ENCODE measurements at regions not wholly inside any gene's neighbourhood (a gene's known extent, or its start where the extent isn't known, plus 50 kb on each side); places are given as distances from the start of the nearest gene placed in this dataset.
"Not testable (repeated sequence)": the region's sequence is repeated elsewhere in the genome, so short reads cannot be mapped to it uniquely, and the experiment has no call there.

DNA sequence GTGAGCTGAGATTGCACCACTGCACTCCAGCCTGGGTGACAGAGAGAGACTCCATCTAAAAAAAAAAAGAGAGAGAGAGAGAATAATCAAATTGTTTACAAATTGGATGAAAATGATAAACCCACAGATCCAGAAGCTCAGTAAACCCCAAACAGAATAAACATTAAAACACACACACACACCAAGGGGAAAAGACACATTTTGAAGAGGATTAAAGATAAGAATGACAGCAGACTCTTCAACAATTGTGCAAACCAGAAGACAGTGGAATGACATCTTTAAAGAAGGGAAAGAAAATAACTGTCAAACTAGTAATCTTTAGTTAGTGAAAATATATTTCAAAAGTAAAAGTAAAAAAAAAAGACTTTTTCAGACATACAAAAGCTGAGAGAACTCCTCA is 64.4 kb upstream of the RPL38 start:
- Mint-ChIP-seq H3K36me3 (ENCODE audit: unreplicated experiment) (peaks cover 42% of the 10 kb centered on the region), H3K27ac (ENCODE audit: unreplicated experiment) (no peak overlapping the region), H3K4me3 (ENCODE audit: unreplicated experiment) (no peak overlapping the region), H3K4me1 (ENCODE audit: low read depth, unreplicated experiment) (peaks cover 8% of the 10 kb centered on the region), H3K9me3 (ENCODE audit: unreplicated experiment) (peaks cover 20% of the 10 kb centered on the region), H3K27me3 (ENCODE audit: unreplicated experiment) (peaks cover 7% of the 10 kb centered on the region)
- no peak for DNase-seq
- TF ChIP-seq, protein P1, sequence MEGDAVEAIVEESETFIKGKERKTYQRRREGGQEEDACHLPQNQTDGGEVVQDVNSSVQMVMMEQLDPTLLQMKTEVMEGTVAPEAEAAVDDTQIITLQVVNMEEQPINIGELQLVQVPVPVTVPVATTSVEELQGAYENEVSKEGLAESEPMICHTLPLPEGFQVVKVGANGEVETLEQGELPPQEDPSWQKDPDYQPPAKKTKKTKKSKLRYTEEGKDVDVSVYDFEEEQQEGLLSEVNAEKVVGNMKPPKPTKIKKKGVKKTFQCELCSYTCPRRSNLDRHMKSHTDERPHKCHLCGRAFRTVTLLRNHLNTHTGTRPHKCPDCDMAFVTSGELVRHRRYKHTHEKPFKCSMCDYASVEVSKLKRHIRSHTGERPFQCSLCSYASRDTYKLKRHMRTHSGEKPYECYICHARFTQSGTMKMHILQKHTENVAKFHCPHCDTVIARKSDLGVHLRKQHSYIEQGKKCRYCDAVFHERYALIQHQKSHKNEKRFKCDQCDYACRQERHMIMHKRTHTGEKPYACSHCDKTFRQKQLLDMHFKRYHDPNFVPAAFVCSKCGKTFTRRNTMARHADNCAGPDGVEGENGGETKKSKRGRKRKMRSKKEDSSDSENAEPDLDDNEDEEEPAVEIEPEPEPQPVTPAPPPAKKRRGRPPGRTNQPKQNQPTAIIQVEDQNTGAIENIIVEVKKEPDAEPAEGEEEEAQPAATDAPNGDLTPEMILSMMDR (IDR thresholded peaks at IDR 0.05; ENCODE audit: partially characterized antibody, unreplicated experiment), result no peak

DNA sequence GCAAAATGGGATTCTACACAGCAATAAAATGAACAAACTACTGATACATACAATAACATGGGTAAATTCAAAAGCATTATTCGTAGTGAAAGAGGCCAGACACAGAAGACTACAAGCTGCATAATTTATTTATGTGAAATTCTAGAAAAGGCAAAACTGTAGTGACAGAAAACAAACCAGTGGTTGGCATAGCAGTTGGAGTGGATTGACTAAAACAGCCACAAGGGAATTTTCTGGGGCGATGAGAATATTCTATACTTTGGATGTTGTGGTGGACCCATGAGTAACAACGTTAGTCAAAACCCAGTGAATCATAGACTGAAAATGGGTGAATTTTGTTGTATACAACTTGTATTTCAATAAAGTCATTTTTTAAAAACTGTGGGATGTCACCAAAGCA is 63.2 kb upstream of the RPL38 start:
- H3K9me3 Mint-ChIP-seq (ENCODE audit: unreplicated experiment), result peaks cover 20% of the 10 kb centered on the region
- no peak overlapping the region for H3K27ac Mint-ChIP-seq (ENCODE audit: unreplicated experiment)

DNA sequence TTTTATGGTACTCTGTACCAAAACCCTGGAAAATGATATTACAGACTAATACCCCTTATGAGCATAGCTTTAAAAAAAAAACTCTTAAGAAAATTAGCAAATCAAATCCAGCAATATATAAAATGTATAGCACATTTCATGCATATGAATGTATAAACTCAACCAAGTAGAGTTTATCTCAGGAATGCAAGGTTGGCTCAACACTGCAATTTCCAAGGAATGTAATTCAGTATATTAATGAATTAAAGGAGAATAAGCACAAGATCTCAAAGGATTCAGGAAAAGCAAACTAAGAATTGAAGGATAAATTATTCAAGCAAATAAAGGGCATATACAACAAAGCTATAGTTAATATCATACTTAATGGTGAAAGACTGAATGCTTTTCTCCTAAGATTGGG is 61.9 kb upstream of the RPL38 start:
- Mint-ChIP-seq H3K27me3 (ENCODE audit: unreplicated experiment) (peaks cover 4% of the 10 kb centered on the region), H3K4me1 (ENCODE audit: low read depth, unreplicated experiment) (peaks cover 13% of the 10 kb centered on the region), H3K36me3 (ENCODE audit: unreplicated experiment) (peaks cover 42% of the 10 kb centered on the region), H3K9me3 (ENCODE audit: unreplicated experiment) (peaks cover 20% of the 10 kb centered on the region), H3K27ac (ENCODE audit: unreplicated experiment) (no peak overlapping the region), H3K4me3 (ENCODE audit: unreplicated experiment) (no peak overlapping the region)
- DNase-seq, result no peak
- TF ChIP-seq, protein P1 (IDR thresholded peaks at IDR 0.05; ENCODE audit: partially characterized antibody, unreplicated experiment), result no peak

More for the DNA sequence above, 63.2 kb upstream of the RPL38 start:
- DNase-seq, result no peak
- Mint-ChIP-seq H3K27me3 (ENCODE audit: unreplicated experiment) (peaks cover 4% of the 10 kb centered on the region), H3K36me3 (ENCODE audit: unreplicated experiment) (peaks cover 42% of the 10 kb centered on the region), H3K4me3 (ENCODE audit: unreplicated experiment) (no peak overlapping the region), H3K4me1 (ENCODE audit: low read depth, unreplicated experiment) (peaks cover 4% of the 10 kb centered on the region)
- TF ChIP-seq, protein P1 (IDR thresholded peaks at IDR 0.05; ENCODE audit: partially characterized antibody, unreplicated experiment), result no peak

DNA sequence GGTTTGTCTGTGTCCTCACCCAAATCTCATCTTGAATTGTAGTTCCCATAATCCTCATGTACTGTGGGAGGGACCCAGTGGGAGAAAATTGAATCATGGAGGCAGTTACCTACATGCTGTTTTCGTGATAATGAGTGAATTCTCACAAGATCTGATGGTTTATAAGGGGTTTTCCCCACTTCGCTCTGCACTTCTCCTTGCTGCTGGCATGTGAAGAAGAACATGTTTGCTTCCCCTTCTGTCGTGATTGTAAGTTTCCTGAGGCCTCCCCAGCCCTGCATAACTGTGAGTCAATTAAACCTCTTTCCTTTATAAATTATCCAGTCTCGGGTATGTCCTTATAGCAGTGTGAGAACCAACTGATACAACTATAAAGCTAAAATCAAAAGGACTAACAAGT is 60.2 kb upstream of the RPL38 start:
- peaks cover 24% of the 10 kb centered on the region for H3K4me1 Mint-ChIP-seq (ENCODE audit: low read depth, unreplicated experiment)
- H3K9me3 Mint-ChIP-seq (ENCODE audit: unreplicated experiment), result peaks cover 25% of the 10 kb centered on the region
- H3K27ac Mint-ChIP-seq (ENCODE audit: unreplicated experiment); H3K27me3 Mint-ChIP-seq (ENCODE audit: unreplicated experiment); DNase-seq; H3K4me3 Mint-ChIP-seq (ENCODE audit: unreplicated experiment): not testable (repeated sequence)
- peaks cover 31% of the 10 kb centered on the region for H3K36me3 Mint-ChIP-seq (ENCODE audit: unreplicated experiment)

DNA sequence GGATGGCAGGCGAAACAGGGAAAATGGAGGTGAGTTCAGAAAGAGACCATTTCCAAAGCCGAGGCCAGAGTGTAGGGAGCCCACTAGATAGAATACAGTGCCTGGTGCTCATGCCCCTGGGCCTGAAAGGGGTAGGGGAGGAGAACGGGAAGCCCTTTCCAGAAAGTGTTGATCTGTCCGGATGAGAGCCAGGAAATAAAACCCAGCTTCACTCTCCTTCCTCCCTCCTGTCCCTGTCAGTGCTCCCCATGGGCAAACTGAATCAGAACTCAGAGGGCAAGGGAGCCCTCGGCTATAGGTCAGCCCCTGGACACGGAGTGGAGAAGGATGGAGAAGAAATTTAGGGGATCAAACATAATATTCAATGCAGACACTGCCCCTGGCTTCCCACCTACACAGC is 57.7 kb upstream of the RPL38 start:
- Mint-ChIP-seq H3K27me3 (ENCODE audit: unreplicated experiment) (peaks cover 12% of the 10 kb centered on the region), H3K4me1 (ENCODE audit: low read depth, unreplicated experiment) (peaks cover 27% of the 10 kb centered on the region)
- TF ChIP-seq, protein P1 (IDR thresholded peaks at IDR 0.05; ENCODE audit: partially characterized antibody, unreplicated experiment), result no peak

More for the DNA sequence above, 57.7 kb upstream of the RPL38 start:
- Mint-ChIP-seq H3K27ac (ENCODE audit: unreplicated experiment) (peak overlapping the region; percentile 75), H3K9me3 (ENCODE audit: unreplicated experiment) (peaks cover 21% of the 10 kb centered on the region), H3K36me3 (ENCODE audit: unreplicated experiment) (peaks cover 21% of the 10 kb centered on the region), H3K4me3 (ENCODE audit: unreplicated experiment) (peak overlapping the region; percentile 2)
- DNase-seq, result no peak

Data from glutamatergic neuron (in vitro differentiated cells).